Islet precursor cell (in vitro differentiated cells): ENCODE measurements at regions not wholly inside any gene's neighbourhood (a gene's known extent, or its start where the extent isn't known, plus 50 kb on each side); places are given as distances from the start of the nearest gene placed in this dataset.
A peak's percentile ranks its signal among the peaks of the same experiment; 100 is the strongest.
"Not testable (repeated sequence)": the region's sequence is repeated elsewhere in the genome, so short reads cannot be mapped to it uniquely, and the experiment has no call there.

Source experiments
- DNase-seq: peaks from one replicate; pipeline ENCODE4 v3.0.0-alpha.2; 2018

DNA sequence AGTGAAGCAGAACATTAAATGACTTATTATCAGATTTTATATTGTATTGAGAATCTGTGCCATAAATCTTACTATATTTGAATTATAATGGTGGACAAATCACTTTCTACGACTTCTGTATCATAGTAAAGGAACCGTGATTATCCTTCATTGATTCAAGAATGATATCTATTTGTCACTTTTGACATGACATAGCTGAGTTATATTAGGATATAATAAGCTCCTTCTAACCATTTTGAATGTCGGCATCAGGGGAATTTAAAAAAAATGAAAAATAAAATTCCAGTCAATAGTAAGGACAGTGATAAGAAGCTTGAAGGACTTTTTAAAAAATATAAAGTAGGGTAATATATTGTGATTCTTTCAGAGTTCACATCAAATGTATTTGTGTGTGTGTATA is 338.9 kb upstream of the ACO1 start:
- DNase-seq, result no peak

- DNase-seq, result no peak
These were observed 317.2 kb upstream of the ACO1 start for GRCh38 chr9:32067261-32067660.

DNA sequence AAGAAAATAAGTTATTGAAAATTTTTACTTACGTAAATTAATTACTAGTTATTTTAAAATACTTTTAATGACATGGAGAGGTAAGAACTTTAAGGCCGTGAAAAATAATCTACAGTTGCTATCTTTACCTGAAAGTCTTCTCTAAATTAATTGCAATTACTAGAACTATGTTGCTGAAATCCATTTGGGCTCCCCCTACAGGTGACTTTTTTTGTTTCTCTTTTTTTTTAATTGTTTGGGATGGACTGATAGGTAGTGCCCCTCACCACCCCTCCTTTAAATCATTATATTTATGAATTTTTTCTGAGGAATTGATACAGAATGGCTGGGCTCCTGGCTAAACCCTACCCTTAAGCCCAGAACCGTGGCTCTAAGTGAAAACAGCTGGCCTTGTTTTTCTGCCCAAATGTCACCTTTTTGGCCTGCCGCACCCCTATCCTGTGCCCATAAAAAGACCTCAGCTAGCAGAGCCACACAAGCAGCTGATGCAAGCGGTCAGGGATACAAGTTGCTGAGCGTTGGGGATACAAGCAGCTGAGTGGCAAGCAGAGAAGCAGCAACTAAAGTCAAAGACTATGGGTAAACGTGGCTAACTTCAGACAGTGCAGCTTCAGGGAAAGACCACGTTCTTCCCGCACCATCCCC is 315.2 kb upstream of the ACO1 start:
- DNase-seq, result no peak

DNA sequence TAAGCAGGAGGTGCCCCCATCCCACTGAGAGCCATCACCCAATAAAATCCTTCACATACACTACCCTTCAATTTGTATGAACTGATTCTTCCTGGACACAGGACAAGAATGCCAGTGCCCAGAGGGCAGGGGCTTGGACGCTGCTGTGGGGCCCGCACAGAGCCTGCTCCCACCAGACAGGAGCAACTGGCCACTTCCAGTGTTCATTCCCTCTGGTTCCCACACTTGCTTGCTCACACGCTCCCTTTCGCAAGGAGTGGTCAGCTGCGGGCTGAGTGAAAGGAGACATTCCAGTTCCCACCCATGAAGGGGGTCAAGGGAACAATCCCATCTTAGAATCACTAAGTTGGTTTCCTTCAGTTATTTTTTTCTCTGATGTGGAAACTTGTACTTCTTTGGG is 314.5 kb upstream of the ACO1 start:
- DNase-seq, result no peak

DNA sequence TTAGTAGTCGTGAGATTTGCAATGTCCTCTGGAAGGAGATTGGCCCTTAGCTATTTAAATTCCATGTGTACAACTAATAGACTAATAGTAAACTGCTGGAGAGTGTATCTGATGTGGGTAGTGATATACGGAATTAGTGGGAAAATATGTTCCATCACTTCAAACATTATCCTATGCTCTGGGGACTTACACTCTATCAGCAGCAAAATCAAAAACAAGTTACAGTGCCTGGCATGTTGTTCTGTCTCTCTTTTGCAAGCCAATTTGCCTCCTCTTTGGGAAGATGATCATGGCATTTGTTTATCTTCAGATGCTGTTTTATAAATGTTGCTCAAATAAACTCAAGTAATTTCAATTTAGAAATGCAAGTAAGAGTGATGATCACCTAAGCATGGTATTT is 311.9 kb upstream of the ACO1 start:
- DNase-seq, result no peak

DNA sequence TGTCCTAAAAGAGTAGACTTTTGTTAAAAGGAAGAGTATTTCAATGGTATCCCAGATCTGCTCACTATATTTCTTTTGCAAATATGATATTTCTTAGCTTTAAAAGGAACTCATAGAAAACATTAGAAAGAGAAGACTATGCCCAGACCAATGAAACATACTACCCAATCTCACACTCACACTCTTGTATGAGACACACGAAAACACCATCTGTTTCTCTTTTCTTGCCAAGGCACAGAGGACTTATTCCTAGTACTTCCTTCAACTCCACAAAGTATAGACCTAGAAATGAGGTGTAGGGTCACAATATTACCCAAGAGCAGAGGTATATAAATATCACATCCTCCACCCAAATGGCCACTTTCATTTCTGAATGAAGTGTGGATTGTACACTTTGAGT is 292.4 kb upstream of the ACO1 start:
- no peak for DNase-seq

DNA sequence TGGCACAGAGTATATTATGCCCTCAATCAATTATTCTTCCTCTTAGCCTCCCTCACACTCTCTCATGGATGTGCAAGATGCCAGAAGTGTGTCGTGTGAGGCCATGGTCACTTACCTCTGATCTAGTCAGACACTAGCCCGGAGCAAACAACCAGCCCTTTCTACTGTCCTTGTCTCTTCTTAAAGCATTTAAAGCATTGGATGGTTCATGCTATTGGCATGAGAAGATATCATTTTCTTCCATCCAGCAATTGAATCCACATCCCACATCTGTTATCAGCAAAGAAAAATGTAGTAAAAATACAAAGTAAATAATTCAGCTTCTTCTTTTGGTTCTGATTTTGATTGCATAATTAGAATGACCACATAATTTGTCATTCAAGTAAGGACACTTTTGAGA is 267.2 kb upstream of the ACO1 start:
- DNase-seq, result no peak

- DNase-seq, result peak; percentile 52
These were observed 255.9 kb upstream of the ACO1 start for GRCh38 chr9:32128546-32128945.

- not testable (repeated sequence) for DNase-seq
These were observed 253.7 kb upstream of the ACO1 start for GRCh38 chr9:32130709-32131108.

DNA sequence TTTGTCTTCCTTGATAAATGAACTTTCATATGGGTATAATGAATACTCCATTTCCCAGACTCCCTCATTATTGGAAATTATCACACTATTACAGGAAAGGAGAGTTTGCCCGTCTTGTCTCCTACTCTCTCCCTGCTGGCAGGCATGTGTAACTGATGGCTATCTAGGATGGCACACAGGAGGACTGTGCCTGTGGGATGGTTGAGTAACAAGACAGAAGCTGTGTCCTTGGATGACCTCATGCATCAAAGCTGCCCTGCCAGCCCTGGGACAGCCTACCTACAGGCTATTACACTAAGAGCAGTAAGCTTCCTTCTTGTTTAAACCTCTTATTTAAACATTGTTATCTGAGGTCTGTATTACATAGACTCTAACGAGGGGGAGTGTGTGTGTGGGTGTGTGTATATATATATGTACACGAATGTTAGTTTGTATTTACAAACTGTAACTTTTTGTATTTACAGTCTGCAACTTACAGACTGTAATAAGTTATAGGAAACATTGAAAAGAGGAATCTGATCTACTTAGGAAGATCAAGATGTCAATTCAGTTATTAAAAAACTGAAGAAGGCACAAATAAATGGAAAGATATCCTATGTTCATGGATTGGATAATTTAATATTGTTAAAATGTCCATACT is 247.6 kb upstream of the ACO1 start:
- peak; percentile 69 for DNase-seq

DNA sequence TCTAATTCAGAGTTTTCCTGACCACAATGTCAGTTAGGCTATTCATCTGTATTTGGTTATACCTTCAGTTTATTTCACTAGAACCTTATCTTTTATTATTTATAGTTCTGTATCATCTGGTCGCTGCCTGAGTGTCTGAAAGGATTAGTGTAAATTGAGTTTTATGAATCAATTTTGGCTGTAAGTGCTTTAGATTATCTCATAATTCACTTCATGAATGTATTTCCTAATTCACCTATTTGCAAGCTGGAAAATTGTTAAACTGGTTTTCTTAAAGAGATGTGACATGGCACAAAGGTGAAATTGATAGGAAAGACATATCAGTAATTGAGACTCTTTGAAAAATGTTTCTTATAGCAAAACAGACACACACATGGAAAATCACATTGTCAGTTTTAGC is 242.4 kb upstream of the ACO1 start:
- no peak for DNase-seq

GRCh38 chr9:32148553-32148952 is 235.9 kb upstream of the ACO1 start:
- not testable (repeated sequence) for DNase-seq

GRCh38 chr9:32161209-32161608 is 223.2 kb upstream of the ACO1 start:
- DNase-seq, result no peak

- DNase-seq, result no peak
These were observed 222.7 kb upstream of the ACO1 start for GRCh38 chr9:32161720-32162119.

DNA sequence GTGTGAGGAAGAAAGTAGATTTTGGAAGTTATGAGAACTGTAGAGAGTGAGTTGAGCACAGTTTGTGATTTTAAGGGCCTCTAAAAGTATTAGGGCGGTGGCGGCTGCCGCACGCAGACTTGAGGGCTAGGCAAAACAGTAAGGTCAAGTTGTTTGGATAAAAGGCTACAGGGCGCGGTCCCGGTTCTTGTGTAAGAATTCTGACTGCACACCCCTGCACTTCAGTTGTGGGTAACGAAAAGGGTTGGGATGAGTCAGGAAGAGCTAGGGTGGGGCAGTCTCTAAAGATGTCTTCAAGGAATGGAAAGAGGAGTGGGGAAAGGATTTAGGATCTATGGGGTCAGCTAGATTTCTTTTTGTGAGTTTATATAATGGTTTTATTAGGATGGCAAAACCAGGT is 218.1 kb upstream of the ACO1 start:
- DNase-seq, result not testable (repeated sequence)

- DNase-seq, result no peak
These were observed 213.1 kb upstream of the ACO1 start for GRCh38 chr9:32171339-32171738.

- DNase-seq, result no peak
These were observed 212.2 kb upstream of the ACO1 start for GRCh38 chr9:32172256-32172655.

DNA sequence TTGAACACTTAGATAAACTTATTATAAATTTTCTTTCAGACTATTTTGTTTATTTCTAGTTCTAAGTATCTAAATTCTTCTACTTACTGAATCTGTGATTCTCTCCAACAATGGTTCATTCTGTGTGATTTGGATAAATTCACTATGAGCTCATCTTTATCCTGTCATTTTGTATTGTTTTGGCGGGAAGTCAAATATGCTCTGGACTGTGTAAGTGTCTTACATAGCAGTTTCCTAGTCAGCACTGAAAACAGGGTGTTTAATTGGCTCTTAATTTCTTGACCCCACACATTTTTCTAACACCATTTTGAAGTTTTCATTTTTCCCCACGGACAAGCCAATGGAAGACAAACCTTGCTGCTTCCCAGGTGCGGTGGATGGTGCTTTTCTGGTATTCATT is 207.0 kb upstream of the ACO1 start:
- no peak for DNase-seq

DNA sequence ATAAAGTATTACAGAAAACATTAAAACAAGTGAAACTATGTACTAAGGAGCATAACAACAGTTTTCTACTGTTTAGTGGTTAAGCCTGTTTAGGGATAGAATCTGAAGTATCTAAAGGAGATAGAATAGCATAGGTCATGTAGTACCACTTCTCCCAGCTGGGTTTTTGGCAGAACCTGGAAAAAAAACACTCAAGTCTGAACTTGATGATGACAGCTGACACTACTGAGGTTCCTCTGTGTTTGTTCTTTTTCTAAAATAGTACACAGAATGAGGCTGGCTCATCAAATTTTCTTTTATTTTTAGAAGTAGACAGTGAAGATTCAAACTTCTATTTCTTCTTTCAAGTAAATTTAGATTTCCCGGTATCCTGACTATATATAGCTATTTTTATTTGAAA is 203.8 kb upstream of the ACO1 start:
- no peak for DNase-seq

DNA sequence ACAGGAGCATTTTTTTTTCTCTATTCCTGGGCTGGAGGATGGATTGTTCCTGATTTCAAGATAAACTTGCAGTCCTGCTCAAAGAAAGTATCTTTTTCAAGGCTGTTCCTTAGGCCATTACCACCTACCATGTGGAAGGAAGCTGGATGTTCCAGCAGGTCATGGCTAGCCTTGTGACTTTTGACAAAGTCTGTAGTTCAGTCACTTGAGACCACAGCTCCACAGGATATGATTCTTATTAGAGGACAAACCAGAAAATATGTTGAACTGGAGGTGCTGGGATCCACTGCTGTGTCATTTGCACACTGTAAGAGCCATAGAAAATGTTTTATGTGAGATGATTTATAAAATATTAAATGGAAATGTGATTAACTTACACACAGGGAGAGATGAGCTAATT is 184.2 kb upstream of the ACO1 start:
- DNase-seq, result no peak

GRCh38 chr9:32200896-32201295 is 183.5 kb upstream of the ACO1 start:
- no peak for DNase-seq

GRCh38 chr9:32209164-32209563 is 175.3 kb upstream of the ACO1 start:
- DNase-seq, result not testable (repeated sequence)

- DNase-seq, result no peak
These were observed 166.2 kb upstream of the ACO1 start for GRCh38 chr9:32218100-32218767.

DNA sequence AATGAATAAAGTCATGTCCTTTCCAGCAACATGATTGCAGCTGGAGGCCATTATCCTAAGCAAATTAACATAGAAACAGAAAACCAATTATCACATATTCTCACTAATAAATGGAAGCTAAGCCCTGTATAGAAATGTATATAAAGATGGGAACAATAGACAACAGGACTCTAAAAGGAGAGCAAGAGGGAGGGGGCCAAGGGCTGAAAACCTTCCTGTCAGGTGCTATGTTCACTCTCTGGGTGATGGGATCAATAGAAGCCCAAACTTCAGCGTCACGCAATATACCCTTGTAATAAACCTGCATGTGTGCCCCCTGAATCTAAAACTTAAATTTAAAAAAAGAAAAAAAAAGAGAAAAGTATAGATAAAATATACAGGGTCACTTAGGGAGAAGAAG is 163.7 kb upstream of the ACO1 start:
- no peak for DNase-seq

- DNase-seq, result no peak
These were observed 150.0 kb upstream of the ACO1 start for GRCh38 chr9:32234451-32234850.
